ENCODE measurements at regions not wholly inside any gene's neighbourhood (a gene's known extent, or its start where the extent isn't known, plus 50 kb on each side); places are given as distances from the start of the nearest gene placed in this dataset.
"Not testable (repeated sequence)": the region's sequence is repeated elsewhere in the genome, so short reads cannot be mapped to it uniquely, and the experiment has no call there.

DNA sequence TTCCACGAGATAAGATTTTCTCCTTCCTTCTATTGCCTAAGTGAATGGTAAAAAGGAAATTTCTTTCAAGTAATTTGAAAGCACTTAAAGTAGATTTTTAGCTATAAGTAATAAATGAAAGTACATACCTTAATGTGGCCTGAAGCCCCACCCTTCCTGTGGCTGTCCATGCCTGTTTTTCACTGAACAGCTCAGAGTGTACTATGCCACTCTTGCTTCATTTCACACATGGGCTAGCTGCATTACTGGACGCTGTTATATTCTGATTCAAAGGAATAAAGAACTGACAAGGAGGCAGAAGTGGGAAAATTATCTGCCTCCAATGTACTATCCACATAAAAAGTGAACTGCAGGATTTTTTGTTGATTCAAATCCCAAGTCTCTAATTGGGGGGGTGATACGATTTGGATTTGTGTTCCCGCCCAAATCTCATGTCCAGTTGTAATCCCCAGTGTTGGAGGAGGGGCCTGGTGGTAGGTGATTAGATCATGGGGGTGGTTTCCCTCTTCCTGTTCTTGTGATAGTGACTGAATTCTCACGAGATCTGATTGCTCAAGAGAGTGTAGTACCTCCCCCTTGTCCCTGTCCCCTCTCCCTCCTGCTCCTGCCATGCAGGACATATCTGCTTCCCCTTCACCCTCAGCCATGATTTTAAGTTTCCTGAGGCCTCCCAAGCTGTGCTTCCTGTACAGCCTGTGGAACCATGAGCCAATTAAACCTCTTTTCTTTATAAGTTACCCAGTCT, 154.7 kb upstream of the SGCG start:
- ATAC-seq, result no peak
- DNase-seq, result no peak
- Histone ChIP-seq H3K36me3 (no peaks in the 10 kb centered on the region), H3K27ac (no peak overlapping the region), H3K27me3 (no peaks in the 10 kb centered on the region), H3K4me3 (no peak overlapping the region), H3K4me1 (no peaks in the 10 kb centered on the region), H3K9me3 (no peaks in the 10 kb centered on the region)
- TF ChIP-seq, protein P1, sequence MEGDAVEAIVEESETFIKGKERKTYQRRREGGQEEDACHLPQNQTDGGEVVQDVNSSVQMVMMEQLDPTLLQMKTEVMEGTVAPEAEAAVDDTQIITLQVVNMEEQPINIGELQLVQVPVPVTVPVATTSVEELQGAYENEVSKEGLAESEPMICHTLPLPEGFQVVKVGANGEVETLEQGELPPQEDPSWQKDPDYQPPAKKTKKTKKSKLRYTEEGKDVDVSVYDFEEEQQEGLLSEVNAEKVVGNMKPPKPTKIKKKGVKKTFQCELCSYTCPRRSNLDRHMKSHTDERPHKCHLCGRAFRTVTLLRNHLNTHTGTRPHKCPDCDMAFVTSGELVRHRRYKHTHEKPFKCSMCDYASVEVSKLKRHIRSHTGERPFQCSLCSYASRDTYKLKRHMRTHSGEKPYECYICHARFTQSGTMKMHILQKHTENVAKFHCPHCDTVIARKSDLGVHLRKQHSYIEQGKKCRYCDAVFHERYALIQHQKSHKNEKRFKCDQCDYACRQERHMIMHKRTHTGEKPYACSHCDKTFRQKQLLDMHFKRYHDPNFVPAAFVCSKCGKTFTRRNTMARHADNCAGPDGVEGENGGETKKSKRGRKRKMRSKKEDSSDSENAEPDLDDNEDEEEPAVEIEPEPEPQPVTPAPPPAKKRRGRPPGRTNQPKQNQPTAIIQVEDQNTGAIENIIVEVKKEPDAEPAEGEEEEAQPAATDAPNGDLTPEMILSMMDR (IDR thresholded peaks at IDR 0.05), result no peak
- intact Hi-C loops (cut with DNase I), result no loop called here
- FAIRE-seq, result no peak
- 45 to 56% methylated on average over 5 of the region's 5 CpGs for WGBS, 2 donors

DNA sequence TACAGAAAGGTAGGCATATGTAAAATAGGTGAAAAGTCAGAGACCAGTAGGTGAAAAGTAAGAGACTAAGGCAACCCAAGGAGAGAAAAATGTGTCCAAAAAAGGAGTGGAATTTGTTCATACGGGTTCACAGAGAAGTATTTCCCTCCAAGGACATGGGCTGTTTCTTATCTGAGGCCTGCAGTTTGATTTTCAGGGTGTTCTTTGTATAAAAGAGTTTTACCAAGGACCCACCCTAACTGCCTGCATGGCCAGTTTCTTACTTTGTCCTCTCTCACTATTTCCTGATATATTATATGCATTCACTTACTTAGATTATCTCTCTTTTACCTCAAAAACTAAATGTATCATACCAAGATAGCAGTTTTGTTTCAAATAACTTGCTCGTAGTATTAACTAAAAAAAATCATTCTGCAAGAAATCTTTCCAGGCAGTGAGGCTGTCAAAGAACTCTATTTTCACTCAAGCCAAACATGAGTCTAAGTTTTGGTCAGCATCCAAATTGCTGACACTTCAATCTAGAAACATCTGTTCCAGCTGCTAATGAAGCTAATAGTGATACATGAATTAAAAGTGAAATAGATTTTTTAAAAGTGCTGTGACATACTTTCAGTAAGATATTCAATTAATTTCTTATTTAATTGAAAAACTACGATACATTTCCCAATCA, 141.4 kb upstream of the SGCG start:
- no peaks in the 10 kb centered on the region for H3K36me3 ChIP-seq
- ATAC-seq (no peak), FAIRE-seq (no peak), DNase-seq (no peak)
- no peak overlapping the region for H3K27ac ChIP-seq
- H3K27me3 ChIP-seq, result no peaks in the 10 kb centered on the region
- TF ChIP-seq, protein P1 (IDR thresholded peaks at IDR 0.05), result no peak
- H3K4me1 ChIP-seq, result no peaks in the 10 kb centered on the region
- no peak overlapping the region for H3K4me3 ChIP-seq
- peaks cover 0 to 4% (median 0%) of the 10 kb centered on the region in 4 donors for H3K9me3 ChIP-seq
- intact Hi-C loops (cut with DNase I), result no loop called here
- WGBS, 2 donors, result 52 to 80% methylated on average over 3 of the region's 3 CpGs

DNA sequence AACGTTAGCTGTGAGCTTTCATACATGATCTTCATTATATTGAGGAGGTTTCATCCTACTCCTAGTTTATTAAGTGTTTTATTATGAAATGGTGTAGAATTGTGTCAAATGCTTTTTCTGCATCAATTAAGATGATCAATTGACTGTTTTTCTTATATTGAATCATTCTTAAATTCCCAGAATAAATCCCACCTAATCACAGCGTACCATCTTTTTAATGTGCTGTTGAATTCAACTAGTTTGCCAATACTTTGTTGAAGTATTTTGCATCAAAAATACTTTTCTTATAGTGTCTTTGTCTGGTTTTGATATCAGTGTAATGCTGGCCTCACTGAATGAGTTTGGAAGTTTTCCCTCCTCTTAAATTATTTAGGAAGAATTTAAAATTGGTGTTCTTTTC, 138.6 kb upstream of the SGCG start:
- H3K36me3 ChIP-seq, result no peaks in the 10 kb centered on the region
- WGBS, 2 donors, result 61 to 80% methylated on average over 2 of the region's 2 CpGs
- intact Hi-C loops (cut with DNase I), result no loop called here
- ATAC-seq (no peak), FAIRE-seq (no peak), DNase-seq (no peak)
- H3K4me1 ChIP-seq, result no peaks in the 10 kb centered on the region
- TF ChIP-seq, protein P1 (IDR thresholded peaks at IDR 0.05), result no peak
- peaks cover 0 to 4% (median 0%) of the 10 kb centered on the region in 4 donors for H3K27me3 ChIP-seq
- no peak overlapping the region for H3K4me3 ChIP-seq
- H3K9me3 ChIP-seq, result no peaks in the 10 kb centered on the region
- H3K27ac ChIP-seq, result no peak overlapping the region

DNA sequence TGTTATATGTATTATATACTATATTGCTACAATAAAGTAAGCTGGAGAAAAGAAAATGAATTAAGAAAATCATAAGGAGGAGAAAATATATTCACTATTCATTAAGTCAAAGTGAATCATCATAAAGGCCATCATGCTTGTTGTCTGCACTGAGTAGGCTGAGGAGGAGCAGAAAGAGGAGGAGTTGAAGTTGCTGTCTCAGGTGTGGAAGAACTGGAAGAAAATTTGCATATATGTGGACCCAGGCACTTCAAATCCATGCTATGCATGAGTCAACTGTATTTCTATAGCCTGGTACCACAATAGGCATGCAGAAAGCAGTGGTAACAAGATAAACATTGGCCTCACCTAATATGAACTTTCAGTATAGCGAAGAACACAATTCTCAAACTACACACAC, 135.9 kb upstream of the SGCG start:
- Histone ChIP-seq H3K36me3 (no peaks in the 10 kb centered on the region), H3K4me3 (no peak overlapping the region), H3K27me3 (peaks cover 0 to 4% (median 0%) of the 10 kb centered on the region in 4 donors), H3K9me3 (no peaks in the 10 kb centered on the region), H3K27ac (no peak overlapping the region), H3K4me1 (no peaks in the 10 kb centered on the region)
- TF ChIP-seq, protein P1 (IDR thresholded peaks at IDR 0.05), result no peak
- DNase-seq, result no peak
- no peak for ATAC-seq
- no peak for FAIRE-seq
- intact Hi-C loops (cut with DNase I), result no loop called here
- 80 to 90% methylated on average over 1 of the region's 1 CpG for WGBS, 2 donors

DNA sequence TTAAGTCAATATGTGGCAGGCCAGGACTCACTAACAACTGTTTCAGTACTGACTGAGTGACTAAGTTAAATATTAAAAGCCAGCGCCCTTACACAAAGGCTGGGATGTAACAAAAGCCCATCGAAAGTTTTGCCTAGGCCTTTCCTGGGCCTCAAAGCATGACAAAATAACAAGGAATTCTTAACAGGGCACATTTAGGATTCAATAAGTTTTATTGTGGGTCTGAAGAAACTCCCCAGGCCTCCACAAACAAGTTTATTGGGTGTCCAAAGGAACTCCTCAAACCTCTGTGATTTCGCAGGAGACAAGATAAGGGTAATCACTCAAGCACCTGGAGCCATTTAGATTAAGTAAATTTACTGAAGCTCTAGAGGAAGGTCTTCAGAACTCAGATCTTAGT, 130.7 kb upstream of the SGCG start:
- Histone ChIP-seq H3K4me3 (no peak overlapping the region), H3K36me3 (no peaks in the 10 kb centered on the region), H3K4me1 (no peaks in the 10 kb centered on the region), H3K27ac (no peak overlapping the region), H3K27me3 (no peaks in the 10 kb centered on the region), H3K9me3 (no peaks in the 10 kb centered on the region)
- ATAC-seq (no peak), DNase-seq (no peak), FAIRE-seq (no peak)
- intact Hi-C loops (cut with DNase I), result no loop called here
- WGBS, 2 donors, result 43 to 61% methylated on average over 3 of the region's 3 CpGs
- TF ChIP-seq, protein P1 (IDR thresholded peaks at IDR 0.05), result no peak

DNA sequence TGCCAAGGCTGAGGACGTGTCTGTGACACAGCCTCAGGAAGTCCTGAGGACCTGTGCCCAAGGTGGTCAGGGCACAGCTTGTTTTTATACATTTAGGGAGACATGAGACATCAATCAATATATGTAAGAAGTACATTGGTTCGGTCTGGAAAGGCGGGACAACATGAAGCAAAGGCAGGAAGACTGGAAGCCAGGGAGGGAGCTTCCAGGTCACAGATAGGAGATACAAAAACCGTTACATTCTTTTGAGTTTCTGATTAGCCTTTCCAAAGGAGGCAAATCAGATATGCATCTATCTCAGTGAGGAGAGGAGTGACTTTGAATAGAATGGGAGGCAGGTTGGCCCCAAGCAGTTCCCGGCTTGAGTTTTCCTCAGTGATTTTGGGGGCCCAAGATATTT, 127.1 kb upstream of the SGCG start:
- H3K4me1 ChIP-seq; H3K9me3 ChIP-seq; intact Hi-C loops (cut with DNase I); ATAC-seq; H3K4me3 ChIP-seq; H3K36me3 ChIP-seq; H3K27me3 ChIP-seq; DNase-seq; H3K27ac ChIP-seq; FAIRE-seq: not testable (repeated sequence)
- 56 to 77% methylated on average over 5 of the region's 5 CpGs for WGBS, 2 donors
